Esophagus squamous epithelium (tissue), 5 donors: ENCODE measurements at regions not wholly inside any gene's neighbourhood (a gene's known extent, or its start where the extent isn't known, plus 50 kb on each side); places are given as distances from the start of the nearest gene placed in this dataset.

ENCODE experiments used
- DNase-seq: peaks from one replicate; lab custom pipeline; 2025; lab: John Stamatoyannopoulos, UW
- H3K27ac ChIP-seq, 4 donors: fragments of 200-600 bp; sonication (generic); one replicate each; pipeline ENCODE4 v1.5.1; 2016 to 2019; ENCODE audit warnings: mild to moderate bottlenecking in 1 of 4
- H3K27me3 ChIP-seq, 4 donors: fragments of 200-600 bp; sonication (generic); 1 replicate in 3 of 4; 2 replicates in 1 of 4; pipeline versions ENCODE4 v1.5.1 to v1.6.0; 2017 to 2021; ENCODE audit warnings: antibody characterized with exemption in 1 of 4
- H3K36me3 ChIP-seq, 3 donors: fragments of 200-600 bp; sonication (generic); one replicate each; pipeline ENCODE4 v1.5.1; 2016 to 2019
- H3K4me1 ChIP-seq, 3 donors: fragments of 200-600 bp; sonication (generic); one replicate each; pipeline ENCODE4 v1.5.1; 2017 to 2019
- H3K4me3 ChIP-seq, 4 donors: fragments of 200-600 bp; sonication (generic); 1 replicate in 3 of 4; 2 replicates in 1 of 4; pipeline ENCODE4 v1.5.1; 2016 to 2019; ENCODE audit warnings: mild to moderate bottlenecking in 2 of 4, moderate library complexity in 1 of 4
- H3K9me3 ChIP-seq, 3 donors: fragments of 200-600 bp; sonication (generic); one replicate each; pipeline ENCODE4 v1.5.1; 2016 to 2019
- POLR2A ChIP-seq, 4 donors: fragments of 450-650 bp; IDR thresholded peaks; one replicate each; pipeline ENCODE4 v1.6.1; 2017; ENCODE audit warnings: antibody characterized with exemption in 4 of 4, mild to moderate bottlenecking in 4 of 4, moderate library complexity in 3 of 4
- WGBS, 2 donors: methylation state at CpG; one replicate each; pipeline ENCODE4 v1.1.5; 2018; 5-methylcytosine and 5-hydroxymethylcytosine counted together
- intact Hi-C: fragments of 100-400 bp; cut with DNase I; formaldehyde crosslinking; loops from one replicate; pipeline ENCODE4 v1.15.0; 2022
- TF ChIP-seq, protein P1 (sequence below), 6 experiments: fragments of 450-650 bp in 4 of 6; fragments of 200-600 bp in 2 of 6; sonication (generic) in 2 of 6; IDR thresholded peaks; one replicate each; pipeline ENCODE4 v1.5.1; 2016 to 2019; ENCODE audit warnings: antibody characterized with exemption in 6 of 6, mild to moderate bottlenecking in 4 of 6, moderate library complexity in 4 of 6
- donor health status: DM: yes; HTN: yes; CAD: no.

DNA sequence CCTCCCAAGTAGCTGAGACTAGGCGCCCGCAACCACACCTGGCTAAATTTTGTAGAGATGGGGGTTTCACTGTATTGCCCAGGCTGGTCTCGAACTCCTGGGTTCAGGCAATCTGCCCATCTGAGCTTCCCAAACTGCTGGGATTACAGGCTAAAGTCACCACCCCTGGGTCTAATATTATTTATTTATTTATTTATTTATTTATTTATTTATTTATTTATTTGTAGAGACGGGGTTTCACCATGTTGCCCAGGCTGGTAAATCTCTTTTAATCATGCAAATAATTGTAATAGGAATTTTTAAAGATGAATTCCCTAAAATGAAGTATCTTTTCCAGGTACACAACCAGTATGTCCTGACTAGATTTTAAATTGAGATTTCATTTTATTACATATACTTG lies 761.8 kb downstream of the TRAM1L1 start:
- WGBS, 2 donors, result 85 to 92% methylated on average over 4 of the region's 4 CpGs
- H3K27ac ChIP-seq, result no peak overlapping the region
- intact Hi-C loops, result no loop called here
- no peak for TF ChIP-seq POLR2A (IDR thresholded peaks at IDR 0.05)
- TF ChIP-seq, protein P1, sequence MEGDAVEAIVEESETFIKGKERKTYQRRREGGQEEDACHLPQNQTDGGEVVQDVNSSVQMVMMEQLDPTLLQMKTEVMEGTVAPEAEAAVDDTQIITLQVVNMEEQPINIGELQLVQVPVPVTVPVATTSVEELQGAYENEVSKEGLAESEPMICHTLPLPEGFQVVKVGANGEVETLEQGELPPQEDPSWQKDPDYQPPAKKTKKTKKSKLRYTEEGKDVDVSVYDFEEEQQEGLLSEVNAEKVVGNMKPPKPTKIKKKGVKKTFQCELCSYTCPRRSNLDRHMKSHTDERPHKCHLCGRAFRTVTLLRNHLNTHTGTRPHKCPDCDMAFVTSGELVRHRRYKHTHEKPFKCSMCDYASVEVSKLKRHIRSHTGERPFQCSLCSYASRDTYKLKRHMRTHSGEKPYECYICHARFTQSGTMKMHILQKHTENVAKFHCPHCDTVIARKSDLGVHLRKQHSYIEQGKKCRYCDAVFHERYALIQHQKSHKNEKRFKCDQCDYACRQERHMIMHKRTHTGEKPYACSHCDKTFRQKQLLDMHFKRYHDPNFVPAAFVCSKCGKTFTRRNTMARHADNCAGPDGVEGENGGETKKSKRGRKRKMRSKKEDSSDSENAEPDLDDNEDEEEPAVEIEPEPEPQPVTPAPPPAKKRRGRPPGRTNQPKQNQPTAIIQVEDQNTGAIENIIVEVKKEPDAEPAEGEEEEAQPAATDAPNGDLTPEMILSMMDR (IDR thresholded peaks at IDR 0.05), result no peak
- no peaks in the 10 kb centered on the region for H3K4me1 ChIP-seq
- H3K9me3 ChIP-seq, result no peaks in the 10 kb centered on the region
- no peaks in the 10 kb centered on the region for H3K27me3 ChIP-seq
- no peak overlapping the region for H3K4me3 ChIP-seq
- no peak for DNase-seq
- H3K36me3 ChIP-seq, result no peaks in the 10 kb centered on the region

DNA sequence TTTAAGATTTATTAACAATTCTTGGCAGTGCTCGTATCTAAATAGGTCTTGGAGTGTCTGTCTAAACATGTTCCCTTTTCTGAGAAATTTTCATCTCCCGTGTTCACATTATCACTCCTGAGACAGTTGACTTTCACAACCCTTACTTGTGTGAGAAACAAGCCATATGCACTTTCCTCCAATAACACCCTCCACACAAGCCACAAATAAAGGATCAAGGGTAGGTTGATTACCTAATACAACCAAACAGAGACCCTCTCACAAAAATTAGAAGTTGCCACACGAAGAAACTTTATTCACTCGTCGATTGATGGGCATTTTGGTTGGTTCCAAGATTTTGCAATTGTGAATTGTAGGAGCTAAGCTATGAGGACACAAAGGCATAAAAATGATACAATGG lies 763.9 kb downstream of the TRAM1L1 start:
- Histone ChIP-seq H3K9me3 (no peaks in the 10 kb centered on the region), H3K27ac (no peak overlapping the region), H3K4me1 (no peaks in the 10 kb centered on the region), H3K36me3 (no peaks in the 10 kb centered on the region), H3K4me3 (no peak overlapping the region), H3K27me3 (no peaks in the 10 kb centered on the region)
- 72 to 74% methylated on average over 5 of the region's 5 CpGs for WGBS, 2 donors
- DNase-seq, result no peak
- TF ChIP-seq, protein P1 (IDR thresholded peaks at IDR 0.05), result no peak
- no peak for TF ChIP-seq POLR2A (IDR thresholded peaks at IDR 0.05)
- intact Hi-C loops, result no loop called here

DNA sequence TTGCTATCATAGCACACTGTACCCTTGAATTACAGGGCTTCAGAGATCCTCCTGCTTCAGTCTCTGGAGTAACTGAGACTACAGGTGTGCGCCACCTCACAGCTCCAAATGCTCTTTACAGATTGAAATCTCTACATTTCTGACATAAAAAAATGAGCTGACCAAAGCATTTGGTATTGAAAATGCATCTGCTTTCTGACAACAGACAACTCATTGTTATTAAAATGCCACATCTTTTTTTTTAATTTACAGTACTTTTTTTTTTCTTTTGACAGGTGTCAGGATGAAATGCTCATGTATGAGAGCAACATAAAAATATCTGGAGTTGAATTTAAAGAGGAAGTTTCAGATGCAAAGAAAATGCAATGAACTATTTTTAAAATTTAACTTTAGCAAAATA lies 764.5 kb downstream of the TRAM1L1 start:
- intact Hi-C loops, result no loop called here
- Histone ChIP-seq H3K9me3 (no peaks in the 10 kb centered on the region), H3K36me3 (no peaks in the 10 kb centered on the region), H3K27ac (no peak overlapping the region), H3K4me3 (no peak overlapping the region), H3K27me3 (no peaks in the 10 kb centered on the region), H3K4me1 (no peaks in the 10 kb centered on the region)
- no peak for DNase-seq
- 75 to 94% methylated on average over 1 of the region's 1 CpG for WGBS, 2 donors
- TF ChIP-seq, protein P1 (IDR thresholded peaks at IDR 0.05), result no peak
- TF ChIP-seq POLR2A (IDR thresholded peaks at IDR 0.05), result no peak

DNA sequence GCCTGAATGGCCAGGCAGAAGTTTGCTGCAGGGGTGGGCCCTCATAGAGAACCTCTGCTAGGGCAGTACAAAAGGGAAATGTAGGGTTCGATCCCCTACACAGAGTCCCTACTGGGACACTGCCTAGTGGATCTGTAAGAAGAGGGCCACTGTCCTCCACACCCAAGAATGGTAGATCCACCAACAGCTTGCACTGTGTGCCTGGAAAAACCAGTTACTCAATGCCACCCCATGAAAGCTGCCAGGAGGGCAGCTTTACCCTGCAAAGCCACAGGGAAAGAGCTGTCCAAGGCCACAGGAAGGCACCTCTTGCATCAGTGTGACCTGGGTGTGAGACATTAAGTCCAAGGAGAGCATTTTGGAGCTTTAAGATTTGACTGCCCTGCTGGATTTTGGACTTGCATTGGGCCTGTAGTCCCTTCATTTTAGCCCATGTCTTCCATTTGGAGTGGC lies 781.6 kb downstream of the TRAM1L1 start:
- intact Hi-C loops, result no loop called here
- no peak overlapping the region for H3K27ac ChIP-seq
- WGBS, 2 donors, result 80% methylated on average over 1 of the region's 1 CpG; no CpG with 5 or more reads in 1 of the 2 donors
- no peaks in the 10 kb centered on the region for H3K4me1 ChIP-seq
- no peak for DNase-seq
- H3K36me3 ChIP-seq, result no peaks in the 10 kb centered on the region
- no peak overlapping the region for H3K4me3 ChIP-seq
- no peaks in the 10 kb centered on the region for H3K27me3 ChIP-seq
- H3K9me3 ChIP-seq, result no peaks in the 10 kb centered on the region
- TF ChIP-seq POLR2A (IDR thresholded peaks at IDR 0.05), result no peak
- TF ChIP-seq, protein P1 (IDR thresholded peaks at IDR 0.05), result no peak

DNA sequence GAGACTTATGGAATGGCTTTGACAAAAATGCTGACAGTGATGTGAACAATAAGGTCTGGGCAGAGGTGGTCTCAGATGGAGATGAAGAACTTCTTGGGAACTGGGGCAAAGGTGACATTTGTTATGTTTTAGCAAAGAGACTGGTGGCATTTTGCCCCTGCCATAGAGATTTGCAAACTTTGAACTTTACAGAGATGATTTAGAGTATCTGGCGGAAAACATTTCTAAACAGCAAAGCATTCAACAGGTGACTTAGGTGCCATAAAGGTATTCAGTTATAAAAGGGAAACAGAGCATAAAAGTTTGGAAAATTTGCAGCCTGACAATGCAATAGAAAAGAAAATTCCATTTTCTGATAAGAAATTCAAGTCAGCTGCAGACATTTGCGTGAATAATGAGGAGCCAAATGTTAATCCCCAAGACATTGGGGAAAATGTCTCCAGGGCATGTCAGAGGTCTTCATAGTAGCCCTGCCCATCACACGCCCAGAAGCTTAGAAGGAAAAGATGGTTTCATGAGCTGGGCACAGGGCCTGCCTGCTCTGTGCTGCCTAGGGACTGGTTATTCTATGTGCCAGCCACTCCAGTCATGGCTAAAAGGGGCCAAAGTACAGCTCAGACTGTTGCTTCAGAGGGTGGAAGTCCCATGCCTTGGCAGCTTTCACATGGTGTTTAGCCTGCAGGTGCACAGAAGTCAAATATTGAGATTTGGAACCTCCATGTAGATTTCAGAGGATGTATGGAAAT lies 782.2 kb downstream of the TRAM1L1 start:
- H3K27ac ChIP-seq, result no peak overlapping the region
- H3K27me3 ChIP-seq, result no peaks in the 10 kb centered on the region
- H3K4me1 ChIP-seq, result no peaks in the 10 kb centered on the region
- H3K9me3 ChIP-seq, result no peaks in the 10 kb centered on the region
- DNase-seq, result no peak
- TF ChIP-seq, protein P1 (IDR thresholded peaks at IDR 0.05), result no peak
- no peak for TF ChIP-seq POLR2A (IDR thresholded peaks at IDR 0.05)
- intact Hi-C loops, result no loop called here
- no peaks in the 10 kb centered on the region for H3K36me3 ChIP-seq
- WGBS, 2 donors, result 60 to 79% methylated on average over 3 of the region's 3 CpGs
- H3K4me3 ChIP-seq, result no peak overlapping the region
